GM10266 (cell line): ENCODE measurements at regions not wholly inside any gene's neighbourhood (a gene's known extent, or its start where the extent isn't known, plus 50 kb on each side); places are given as distances from the start of the nearest gene placed in this dataset.

Source experiments
- DNase-seq: peaks from one replicate; pipeline ENCODE4 v3.0.0; 2012; ENCODE audit errors: extremely low spot score
- CTCF ChIP-seq: IDR thresholded peaks from 2 replicates; pipeline ENCODE4 v1.5.1; 2012; ENCODE audit warnings: mild to moderate bottlenecking, low read depth; ENCODE audit not compliant: control insufficient read depth, insufficient read depth; ENCODE audit errors: missing control alignments

GRCh38 chr5:2602451-2603271 lies 148.8 kb downstream of the IRX2 start:
- no peak for DNase-seq
- TF ChIP-seq CTCF = no peak

- no peak for TF ChIP-seq CTCF
- no peak for DNase-seq
Measured at GRCh38 chr5:2598503-2598902, 153.0 kb downstream of the IRX2 start.

GRCh38 chr5:2594701-2595100 lies 156.8 kb downstream of the IRX2 start:
- DNase-seq = no peak
- no peak for TF ChIP-seq CTCF

GRCh38 chr5:2592766-2593165 lies 158.7 kb downstream of the IRX2 start:
- TF ChIP-seq CTCF = no peak
- no peak for DNase-seq

- TF ChIP-seq CTCF = no peak
- DNase-seq = no peak
Measured at GRCh38 chr5:2591777-2592453, 159.6 kb downstream of the IRX2 start.

GRCh38 chr5:2588850-2589501 lies 162.5 kb downstream of the IRX2 start:
- no peak for TF ChIP-seq CTCF

More at GRCh38 chr5:2588850-2589501, 162.5 kb downstream of the IRX2 start:
- DNase-seq = no peak
